Esophagus squamous epithelium (tissue), 5 donors: ENCODE measurements at regions not wholly inside any gene's neighbourhood (a gene's known extent, or its start where the extent isn't known, plus 50 kb on each side); places are given as distances from the start of the nearest gene placed in this dataset.

ENCODE experiments used
- DNase-seq: peaks from one replicate; lab custom pipeline; 2025; lab: John Stamatoyannopoulos, UW
- H3K27ac ChIP-seq, 4 donors: fragments of 200-600 bp; sonication (generic); one replicate each; pipeline ENCODE4 v1.5.1; 2016 to 2019; ENCODE audit warnings: mild to moderate bottlenecking in 1 of 4
- H3K27me3 ChIP-seq, 4 donors: fragments of 200-600 bp; sonication (generic); 1 replicate in 3 of 4; 2 replicates in 1 of 4; pipeline versions ENCODE4 v1.5.1 to v1.6.0; 2017 to 2021; ENCODE audit warnings: antibody characterized with exemption in 1 of 4
- H3K36me3 ChIP-seq, 3 donors: fragments of 200-600 bp; sonication (generic); one replicate each; pipeline ENCODE4 v1.5.1; 2016 to 2019
- H3K4me1 ChIP-seq, 3 donors: fragments of 200-600 bp; sonication (generic); one replicate each; pipeline ENCODE4 v1.5.1; 2017 to 2019
- H3K4me3 ChIP-seq, 4 donors: fragments of 200-600 bp; sonication (generic); 1 replicate in 3 of 4; 2 replicates in 1 of 4; pipeline ENCODE4 v1.5.1; 2016 to 2019; ENCODE audit warnings: mild to moderate bottlenecking in 2 of 4, moderate library complexity in 1 of 4
- H3K9me3 ChIP-seq, 3 donors: fragments of 200-600 bp; sonication (generic); one replicate each; pipeline ENCODE4 v1.5.1; 2016 to 2019
- CTCF ChIP-seq, 6 experiments: fragments of 450-650 bp in 4 of 6; fragments of 200-600 bp in 2 of 6; sonication (generic) in 2 of 6; IDR thresholded peaks; one replicate each; pipeline ENCODE4 v1.5.1; 2016 to 2019; ENCODE audit warnings: antibody characterized with exemption in 6 of 6, mild to moderate bottlenecking in 4 of 6, moderate library complexity in 4 of 6
- POLR2A ChIP-seq, 4 donors: fragments of 450-650 bp; IDR thresholded peaks; one replicate each; pipeline ENCODE4 v1.6.1; 2017; ENCODE audit warnings: antibody characterized with exemption in 4 of 4, mild to moderate bottlenecking in 4 of 4, moderate library complexity in 3 of 4
- WGBS, 2 donors: methylation state at CpG; one replicate each; pipeline ENCODE4 v1.1.5; 2018; 5-methylcytosine and 5-hydroxymethylcytosine counted together
- intact Hi-C: fragments of 100-400 bp; cut with DNase I; formaldehyde crosslinking; loops from one replicate; pipeline ENCODE4 v1.15.0; 2022
- donor health status: DM: yes; HTN: yes; CAD: no.

- no peak overlapping the region for H3K27ac ChIP-seq
- no peaks in the 10 kb centered on the region for H3K9me3 ChIP-seq
- H3K4me1 ChIP-seq: no peaks in the 10 kb centered on the region
- no peak for DNase-seq
- intact Hi-C loops: no loop called here
- 75 to 78% methylated on average over 4 of the region's 4 CpGs for WGBS, 2 donors
- no peak overlapping the region for H3K4me3 ChIP-seq
- H3K36me3 ChIP-seq: no peaks in the 10 kb centered on the region
- H3K27me3 ChIP-seq: no peaks in the 10 kb centered on the region
- TF ChIP-seq CTCF (IDR thresholded peaks at IDR 0.05): no peak
- TF ChIP-seq POLR2A (IDR thresholded peaks at IDR 0.05): no peak
Observed at GRCh38 chr12:75759196-75759595, 247.8 kb upstream of the KRR1 start.

- Histone ChIP-seq H3K4me3 (no peak overlapping the region), H3K27me3 (no peaks in the 10 kb centered on the region), H3K4me1 (no peaks in the 10 kb centered on the region), H3K36me3 (no peaks in the 10 kb centered on the region), H3K27ac (no peak overlapping the region), H3K9me3 (no peaks in the 10 kb centered on the region)
- DNase-seq: no peak
- intact Hi-C loops: no loop called here
- TF ChIP-seq POLR2A (IDR thresholded peaks at IDR 0.05) (no peak), CTCF (IDR thresholded peaks at IDR 0.05) (no peak)
- WGBS, 2 donors: 45 to 67% methylated on average over 3 of the region's 3 CpGs
Observed at GRCh38 chr12:75756771-75757170, 245.4 kb upstream of the KRR1 start.

GRCh38 chr12:75756111-75756510 lies 244.7 kb upstream of the KRR1 start:
- H3K36me3 ChIP-seq: no peaks in the 10 kb centered on the region
- no peak overlapping the region for H3K27ac ChIP-seq
- DNase-seq: no peak
- no peak overlapping the region for H3K4me3 ChIP-seq
- intact Hi-C loops: no loop called here
- H3K4me1 ChIP-seq: no peaks in the 10 kb centered on the region
- TF ChIP-seq POLR2A (IDR thresholded peaks at IDR 0.05): no peak
- TF ChIP-seq CTCF (IDR thresholded peaks at IDR 0.05): no peak
- no peaks in the 10 kb centered on the region for H3K27me3 ChIP-seq
- H3K9me3 ChIP-seq: no peaks in the 10 kb centered on the region

GRCh38 chr12:75754698-75755097 lies 243.3 kb upstream of the KRR1 start:
- H3K4me1 ChIP-seq: peaks cover 0 to 6% (median 0%) of the 10 kb centered on the region in 3 donors
- H3K27ac ChIP-seq: no peak overlapping the region
- H3K9me3 ChIP-seq: no peaks in the 10 kb centered on the region
- no peak for DNase-seq
- H3K4me3 ChIP-seq: no peak overlapping the region
- no peaks in the 10 kb centered on the region for H3K36me3 ChIP-seq
- no peaks in the 10 kb centered on the region for H3K27me3 ChIP-seq
- intact Hi-C loops: no loop called here
- TF ChIP-seq CTCF (IDR thresholded peaks at IDR 0.05) (no peak), POLR2A (IDR thresholded peaks at IDR 0.05) (no peak)

GRCh38 chr12:75754141-75754540 lies 242.7 kb upstream of the KRR1 start:
- intact Hi-C loops: no loop called here
- 92 to 94% methylated on average over 1 of the region's 1 CpG for whole genome bisulfite sequencing, 2 donors
- H3K36me3 ChIP-seq: no peaks in the 10 kb centered on the region
- H3K4me3 ChIP-seq: no peak overlapping the region
- H3K4me1 ChIP-seq: peaks cover 0 to 6% (median 0%) of the 10 kb centered on the region in 3 donors
- H3K9me3 ChIP-seq: no peaks in the 10 kb centered on the region
- TF ChIP-seq POLR2A (IDR thresholded peaks at IDR 0.05): no peak
- TF ChIP-seq CTCF (IDR thresholded peaks at IDR 0.05): no peak
- DNase-seq: no peak
- no peak overlapping the region for H3K27ac ChIP-seq
- no peaks in the 10 kb centered on the region for H3K27me3 ChIP-seq
